Skeletal muscle cell (primary cell): ENCODE measurements at regions not wholly inside any gene's neighbourhood (a gene's known extent, or its start where the extent isn't known, plus 50 kb on each side); places are given as distances from the start of the nearest gene placed in this dataset.

Experiments used
- DNase-seq: peaks from one replicate; pipeline ENCODE4 v3.0.0-alpha.2; 2010; ENCODE audit warnings: low read depth
- H3K4me3 ChIP-seq: 2 replicates; pipeline ENCODE4 v1.5.1; 2011; ENCODE audit warnings: low read depth, mild to moderate bottlenecking, control low read depth, low read length, moderate library complexity

DNA sequence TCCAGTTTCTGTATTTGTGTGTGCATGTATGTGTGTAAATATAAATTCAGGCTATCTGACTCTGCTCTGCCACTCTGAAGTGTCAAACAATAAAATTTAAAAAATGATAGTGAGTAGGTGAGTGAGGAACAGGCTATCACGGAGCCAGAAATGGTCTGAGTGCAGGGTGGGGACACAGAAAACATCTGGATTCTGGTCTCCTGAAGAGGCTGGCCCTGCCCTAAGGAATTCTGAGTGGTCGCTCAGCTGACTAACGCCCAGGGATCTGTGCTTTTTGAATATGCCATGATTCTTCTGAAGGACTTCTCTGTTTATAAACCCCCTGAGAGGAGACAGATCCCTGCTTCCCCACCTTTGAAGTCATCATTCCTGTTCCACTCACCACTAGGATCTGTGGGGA lies 353.9 kb upstream of the GYPC start:
- no peak overlapping the region for H3K4me3 ChIP-seq
- no peak for DNase-seq

GRCh38 chr2:126303113-126303512 lies 352.8 kb upstream of the GYPC start:
- no peak for DNase-seq
- no peak overlapping the region for H3K4me3 ChIP-seq

DNA sequence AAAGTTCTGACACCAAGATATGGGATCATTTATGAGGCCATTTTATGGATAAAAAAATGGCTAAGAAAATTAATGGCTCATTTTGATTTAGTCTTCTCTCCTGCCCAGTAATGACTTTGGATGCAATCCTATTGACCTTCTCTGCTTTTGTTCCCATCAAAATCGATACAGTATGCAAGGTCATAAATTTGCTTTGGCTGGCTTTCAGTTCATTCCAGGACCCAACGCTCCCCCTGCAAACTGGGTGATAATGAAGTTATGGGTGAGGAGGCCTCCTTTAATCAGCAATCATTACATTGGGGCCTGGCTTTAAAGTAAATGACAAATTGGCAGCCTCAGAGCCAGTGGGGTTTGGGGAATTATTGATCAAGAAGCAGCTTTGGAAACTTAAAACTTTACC lies 351.8 kb upstream of the GYPC start:
- no peak overlapping the region for H3K4me3 ChIP-seq
- no peak for DNase-seq

DNA sequence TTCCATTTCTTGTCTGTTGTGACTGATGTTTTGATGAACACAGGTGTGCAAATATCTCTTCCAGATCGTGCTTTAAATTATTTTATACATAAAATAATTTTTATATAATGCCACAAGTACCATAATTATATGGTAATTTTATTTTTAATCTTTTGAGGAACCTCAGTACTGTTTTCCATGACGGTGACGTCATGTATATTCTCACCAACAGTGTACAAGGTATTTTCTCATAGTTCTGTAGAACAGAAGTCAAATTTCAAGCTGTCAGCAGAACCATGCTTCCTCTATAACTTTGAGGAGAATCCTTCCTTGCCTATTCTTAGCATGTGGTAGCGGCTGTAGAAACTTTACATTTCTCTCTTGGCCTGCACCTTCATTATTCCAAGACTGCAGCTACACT lies 349.4 kb upstream of the GYPC start:
- no peak overlapping the region for H3K4me3 ChIP-seq
- no peak for DNase-seq

- no peak overlapping the region for H3K4me3 ChIP-seq
- DNase-seq = no peak
Observed at GRCh38 chr2:126307740-126308139, 348.2 kb upstream of the GYPC start.

- no peak overlapping the region for H3K4me3 ChIP-seq
- DNase-seq = no peak
Observed at GRCh38 chr2:126309185-126309584, 346.8 kb upstream of the GYPC start.

- no peak for DNase-seq
- H3K4me3 ChIP-seq = no peak overlapping the region
Observed at GRCh38 chr2:126312579-126312978, 343.4 kb upstream of the GYPC start.

DNA sequence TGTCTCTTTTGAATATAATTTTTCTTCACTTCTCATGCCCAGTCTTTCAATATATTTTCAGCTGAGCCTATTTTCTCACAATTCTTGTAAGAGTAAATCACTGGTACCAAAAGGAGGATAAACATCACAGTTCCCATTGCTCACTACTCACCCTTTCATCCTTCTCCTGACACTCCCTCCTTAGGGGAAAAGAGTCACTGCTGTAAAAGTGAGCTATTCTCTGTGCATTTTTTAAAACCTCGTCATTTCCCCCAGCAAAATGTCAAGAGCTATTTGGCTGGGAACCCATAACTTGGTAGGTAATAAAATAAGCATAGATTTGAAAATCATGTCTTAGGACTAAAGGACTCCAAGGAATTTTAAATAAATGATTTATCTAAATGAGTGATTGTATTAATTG lies 340.1 kb upstream of the GYPC start:
- no peak for DNase-seq
- no peak overlapping the region for H3K4me3 ChIP-seq

DNA sequence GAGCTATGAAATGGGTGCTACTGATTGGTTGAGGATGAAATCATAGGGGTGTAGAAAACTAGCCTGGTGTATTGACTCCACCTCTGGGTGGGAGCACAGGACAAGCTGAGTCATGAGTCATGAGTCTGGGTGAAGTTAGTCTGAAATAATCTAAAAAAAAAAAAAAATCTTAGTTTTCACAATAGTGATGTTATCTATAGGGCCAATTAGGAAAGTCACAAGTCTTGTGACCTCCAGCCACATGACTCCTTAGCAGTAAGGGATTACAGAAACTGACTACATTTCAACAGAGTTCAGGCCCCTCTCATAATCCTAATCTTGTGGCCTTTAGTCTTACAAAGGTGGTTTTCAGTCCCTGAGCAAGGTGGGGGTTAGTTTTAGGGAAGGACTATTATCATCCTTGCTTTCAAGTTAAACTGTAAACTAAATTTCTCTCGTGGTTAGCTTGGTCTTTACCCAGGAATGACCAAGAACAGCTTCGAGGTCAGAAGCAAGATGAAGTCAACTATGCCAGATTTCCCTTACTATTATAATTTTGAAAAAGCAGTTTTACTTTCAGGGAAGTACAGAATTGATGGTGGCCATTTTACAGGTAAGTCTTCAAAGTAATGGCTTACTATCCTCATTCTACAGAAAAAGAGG lies 338.0 kb upstream of the GYPC start:
- no peak for DNase-seq
- H3K4me3 ChIP-seq = no peak overlapping the region

DNA sequence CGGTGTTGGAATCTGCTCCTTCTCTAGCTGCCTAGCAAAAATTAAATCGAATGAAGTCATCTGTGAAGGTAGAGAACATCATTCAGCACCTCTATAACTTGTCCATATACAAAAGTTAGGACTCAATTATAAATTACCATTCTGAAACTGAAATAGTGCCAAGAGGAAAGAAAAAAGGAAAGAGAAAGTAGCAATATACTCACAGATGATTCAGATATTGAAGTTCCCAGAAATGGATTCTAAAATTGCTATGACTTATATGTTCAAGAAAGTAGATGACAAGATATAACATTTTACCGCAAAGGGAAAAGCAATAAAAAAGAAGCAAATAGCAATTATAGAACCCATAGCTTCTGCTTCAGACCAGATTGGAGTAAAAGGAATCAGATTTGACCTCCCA lies 333.6 kb upstream of the GYPC start:
- H3K4me3 ChIP-seq = no peak overlapping the region
- no peak for DNase-seq

DNA sequence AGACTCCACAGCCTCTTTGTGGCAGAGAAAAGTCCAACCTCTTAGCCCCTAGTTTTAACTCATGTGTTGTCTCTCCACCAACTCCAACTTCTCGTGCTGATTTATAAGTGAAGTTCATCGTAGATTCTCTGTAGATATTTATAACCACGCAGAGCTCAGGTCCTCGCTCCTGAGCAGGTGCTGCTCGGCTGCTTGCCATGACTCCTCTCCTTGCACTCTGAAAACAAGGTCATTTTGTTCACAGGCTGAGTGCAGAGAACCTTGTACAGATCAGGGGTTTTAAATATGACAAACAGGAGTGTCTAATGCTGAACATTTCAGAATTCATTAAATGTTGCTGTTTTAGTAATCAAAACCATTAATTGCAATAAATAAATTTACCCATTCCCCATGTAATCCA lies 330.8 kb upstream of the GYPC start:
- H3K4me3 ChIP-seq = no peak overlapping the region
- DNase-seq = no peak

- DNase-seq = no peak
- H3K4me3 ChIP-seq = no peak overlapping the region
Observed at GRCh38 chr2:126329173-126329572, 326.8 kb upstream of the GYPC start.

DNA sequence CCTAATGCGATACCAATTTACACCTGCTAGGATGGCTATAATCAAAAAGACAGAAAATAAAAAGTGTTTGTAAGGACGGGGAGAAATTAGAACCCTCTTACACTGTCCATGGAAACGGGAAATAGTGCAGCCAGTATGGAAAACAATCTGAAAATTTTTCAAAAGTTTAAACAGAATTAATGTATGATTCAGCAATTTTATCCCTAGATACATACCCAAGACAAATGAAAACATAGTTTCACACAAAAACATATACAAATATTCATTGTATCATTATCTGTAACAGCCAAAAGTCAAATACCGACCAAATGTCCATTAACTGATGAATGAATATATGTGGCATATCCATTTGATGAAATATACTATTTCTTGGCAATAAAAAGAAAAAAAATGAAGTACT lies 313.5 kb upstream of the GYPC start:
- DNase-seq = no peak
- no peak overlapping the region for H3K4me3 ChIP-seq

GRCh38 chr2:126343136-126343535 lies 312.8 kb upstream of the GYPC start:
- no peak for DNase-seq
- H3K4me3 ChIP-seq = no peak overlapping the region

- no peak overlapping the region for H3K4me3 ChIP-seq
- no peak for DNase-seq
Observed at GRCh38 chr2:126344493-126344892, 311.5 kb upstream of the GYPC start.

GRCh38 chr2:126345691-126346090 lies 310.3 kb upstream of the GYPC start:
- no peak overlapping the region for H3K4me3 ChIP-seq
- no peak for DNase-seq

DNA sequence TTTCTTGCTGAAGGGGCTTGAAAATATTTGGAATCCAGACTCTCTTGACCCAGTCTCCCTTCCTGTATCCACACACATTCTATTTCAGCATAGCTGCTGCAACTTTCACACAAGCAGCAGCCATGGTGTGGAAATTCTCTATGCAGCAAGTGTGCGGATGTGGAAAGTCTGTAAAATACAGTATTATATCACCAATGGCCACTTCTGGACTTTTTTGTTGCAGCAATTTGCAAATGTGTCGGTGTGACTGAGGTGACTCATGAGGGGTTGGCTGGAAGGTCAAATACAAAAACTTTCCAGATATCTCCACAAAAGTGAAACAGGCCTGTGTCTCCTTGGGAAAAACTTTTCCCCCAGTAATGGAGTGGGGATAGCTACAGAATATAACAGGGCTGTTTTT lies 299.3 kb upstream of the GYPC start:
- DNase-seq = no peak

GRCh38 chr2:126358122-126358521 lies 297.8 kb upstream of the GYPC start:
- no peak overlapping the region for H3K4me3 ChIP-seq
- DNase-seq = no peak

More for the DNA sequence above, 299.3 kb upstream of the GYPC start:
- H3K4me3 ChIP-seq = no peak overlapping the region

DNA sequence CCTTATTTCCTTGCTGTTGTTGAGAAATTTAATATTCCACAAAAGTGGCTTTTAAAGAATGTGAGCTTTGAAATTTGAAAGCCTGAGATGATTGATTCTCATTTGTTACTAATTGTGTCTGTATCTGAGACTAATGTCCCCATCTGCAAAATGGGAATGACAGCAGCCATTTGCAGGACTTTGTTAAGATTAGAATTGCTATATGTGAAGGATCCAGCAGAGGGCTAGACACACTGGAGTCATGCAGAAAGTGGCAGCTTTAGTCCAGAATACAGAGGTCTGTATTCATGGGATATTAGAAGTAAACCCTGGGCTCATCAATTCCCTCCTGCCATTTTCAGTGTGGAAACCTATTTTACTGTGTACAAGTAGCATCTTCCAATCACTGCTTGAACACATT lies 296.5 kb upstream of the GYPC start:
- DNase-seq = no peak
- no peak overlapping the region for H3K4me3 ChIP-seq

DNA sequence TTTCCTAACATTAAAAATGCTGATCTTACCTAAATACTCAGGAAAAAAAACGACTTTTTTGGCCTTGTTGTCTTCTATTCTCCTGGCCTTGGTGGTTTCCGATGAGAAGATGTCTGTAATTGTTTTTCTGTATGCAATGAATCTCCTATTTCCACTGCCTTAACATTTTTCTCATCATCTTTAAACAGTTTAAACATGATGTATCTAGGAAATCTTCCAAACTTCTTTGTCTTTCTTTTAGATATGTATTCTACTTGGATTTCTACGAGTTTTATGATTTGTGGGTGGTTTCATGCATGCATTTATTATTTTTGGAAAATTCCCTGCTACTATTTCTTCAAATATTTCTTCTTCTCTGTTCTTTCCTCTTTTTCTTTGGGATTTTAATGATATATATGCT lies 288.6 kb upstream of the GYPC start:
- no peak for DNase-seq
- no peak overlapping the region for H3K4me3 ChIP-seq

- H3K4me3 ChIP-seq = no peak overlapping the region
- no peak for DNase-seq
Observed at GRCh38 chr2:126368758-126369157, 287.2 kb upstream of the GYPC start.

DNA sequence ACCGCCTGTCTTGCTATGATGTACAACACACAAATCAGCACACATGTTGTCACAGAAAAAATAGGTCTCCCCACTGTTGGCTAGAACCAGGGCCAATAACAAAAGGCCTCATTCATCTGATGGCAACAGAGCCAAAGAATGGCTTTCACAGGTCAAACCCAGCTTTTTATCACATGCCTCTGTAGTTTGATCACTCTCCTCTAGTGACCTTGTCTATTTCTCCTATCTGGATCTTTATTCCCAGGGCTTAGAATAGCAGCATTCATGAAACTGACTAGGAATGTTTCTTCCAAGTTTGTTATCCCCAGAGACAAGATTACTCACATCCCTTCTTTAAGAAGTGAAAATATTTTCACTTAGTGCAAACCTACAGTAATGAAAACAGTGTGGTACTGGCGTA lies 285.8 kb upstream of the GYPC start:
- peak; percentile 31 for DNase-seq
- no peak overlapping the region for H3K4me3 ChIP-seq
